22Rv1 (cell line): ENCODE measurements at regions not wholly inside any gene's neighbourhood (a gene's known extent, or its start where the extent isn't known, plus 50 kb on each side); places are given as distances from the start of the nearest gene placed in this dataset.

Experiments used
- ZFX ChIP-seq: fragments of 450-650 bp; IDR thresholded peaks from 2 replicates; pipeline ENCODE4 v1.6.1; 2017; ENCODE audit warnings: antibody characterized with exemption, borderline replicate concordance
- TF ChIP-seq, protein P1 (sequence below): fragments of 450-650 bp; IDR thresholded peaks from 2 replicates; pipeline ENCODE4 v1.5.1; 2017; ENCODE audit warnings: mild to moderate bottlenecking

DNA sequence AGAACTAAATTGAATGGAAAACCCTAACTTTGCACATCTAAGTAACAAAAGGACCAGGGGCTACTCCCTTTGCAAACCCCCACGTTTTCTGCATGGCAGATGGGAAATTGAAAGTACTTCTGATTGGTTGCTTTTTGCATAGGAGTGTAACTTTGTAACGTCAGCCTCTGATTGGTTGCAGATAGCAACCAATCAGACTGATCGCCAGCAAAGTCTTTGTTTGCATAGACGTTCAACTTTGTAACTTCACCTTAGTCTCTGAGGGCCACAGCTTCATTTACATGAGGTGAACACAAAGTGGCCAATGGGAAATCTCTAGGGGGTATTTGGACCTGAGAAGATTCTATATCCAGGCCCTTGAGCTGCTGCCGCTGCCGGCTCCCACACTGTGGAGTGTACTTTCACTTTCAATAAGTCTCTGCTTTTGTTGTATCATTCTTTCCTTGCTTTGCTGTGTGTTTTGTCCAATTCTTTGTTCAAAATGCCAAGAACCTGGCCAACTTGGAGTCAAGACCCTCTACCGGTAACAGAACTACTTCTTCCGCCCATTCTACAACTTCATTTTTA is 102.5 kb upstream of the PRICKLE1 start:
- TF ChIP-seq, protein P1, sequence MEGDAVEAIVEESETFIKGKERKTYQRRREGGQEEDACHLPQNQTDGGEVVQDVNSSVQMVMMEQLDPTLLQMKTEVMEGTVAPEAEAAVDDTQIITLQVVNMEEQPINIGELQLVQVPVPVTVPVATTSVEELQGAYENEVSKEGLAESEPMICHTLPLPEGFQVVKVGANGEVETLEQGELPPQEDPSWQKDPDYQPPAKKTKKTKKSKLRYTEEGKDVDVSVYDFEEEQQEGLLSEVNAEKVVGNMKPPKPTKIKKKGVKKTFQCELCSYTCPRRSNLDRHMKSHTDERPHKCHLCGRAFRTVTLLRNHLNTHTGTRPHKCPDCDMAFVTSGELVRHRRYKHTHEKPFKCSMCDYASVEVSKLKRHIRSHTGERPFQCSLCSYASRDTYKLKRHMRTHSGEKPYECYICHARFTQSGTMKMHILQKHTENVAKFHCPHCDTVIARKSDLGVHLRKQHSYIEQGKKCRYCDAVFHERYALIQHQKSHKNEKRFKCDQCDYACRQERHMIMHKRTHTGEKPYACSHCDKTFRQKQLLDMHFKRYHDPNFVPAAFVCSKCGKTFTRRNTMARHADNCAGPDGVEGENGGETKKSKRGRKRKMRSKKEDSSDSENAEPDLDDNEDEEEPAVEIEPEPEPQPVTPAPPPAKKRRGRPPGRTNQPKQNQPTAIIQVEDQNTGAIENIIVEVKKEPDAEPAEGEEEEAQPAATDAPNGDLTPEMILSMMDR = no peak
- TF ChIP-seq ZFX = no peak
